Peyer's patch (tissue), 4 donors: ENCODE measurements at regions not wholly inside any gene's neighbourhood (a gene's known extent, or its start where the extent isn't known, plus 50 kb on each side); places are given as distances from the start of the nearest gene placed in this dataset.

Experiments used
- POLR2A ChIP-seq, 2 donors: fragments of 450-650 bp; IDR thresholded peaks; one replicate each; pipeline ENCODE4 v1.5.1; 2017; ENCODE audit warnings: antibody characterized with exemption in 2 of 2, mild to moderate bottlenecking in 2 of 2, moderate library complexity in 2 of 2
- TF ChIP-seq, protein P1 (sequence below), 6 experiments: fragments of 450-650 bp in 4 of 6; fragments of 200-600 bp in 2 of 6; sonication (generic) in 1 of 6; IDR thresholded peaks; one replicate each; pipeline ENCODE4 v1.5.1; 2017 to 2019; ENCODE audit warnings: antibody characterized with exemption in 6 of 6, mild to moderate bottlenecking in 3 of 6, moderate library complexity in 1 of 6

DNA sequence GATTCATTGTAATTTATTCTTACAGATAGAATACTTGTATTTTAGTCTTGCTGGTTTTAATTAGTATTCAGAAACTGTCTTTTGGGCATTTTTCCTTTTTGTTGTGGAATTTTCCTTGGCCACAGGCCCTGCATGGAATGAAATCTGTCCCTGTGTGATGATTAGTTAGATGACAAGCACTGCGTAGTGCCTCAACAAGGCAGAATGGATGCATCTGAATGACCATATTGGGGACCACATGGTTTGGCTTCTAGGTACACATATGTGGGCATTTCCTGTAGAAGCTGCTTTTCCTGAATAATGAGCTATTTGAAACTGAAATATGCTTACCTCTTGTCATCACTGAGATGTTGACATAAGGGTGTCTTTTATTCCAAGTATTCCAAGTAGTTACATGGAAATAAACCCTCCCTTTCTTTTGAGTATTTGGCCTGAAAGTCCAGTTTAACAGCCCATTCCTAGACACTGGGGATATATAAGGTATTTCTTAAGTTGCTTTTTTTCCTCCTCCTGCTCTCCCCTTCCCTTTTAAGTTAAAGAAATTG, 147.3 kb downstream of the YTHDC2 start:
- TF ChIP-seq POLR2A (IDR thresholded peaks at IDR 0.05) = no peak
- TF ChIP-seq, protein P1, sequence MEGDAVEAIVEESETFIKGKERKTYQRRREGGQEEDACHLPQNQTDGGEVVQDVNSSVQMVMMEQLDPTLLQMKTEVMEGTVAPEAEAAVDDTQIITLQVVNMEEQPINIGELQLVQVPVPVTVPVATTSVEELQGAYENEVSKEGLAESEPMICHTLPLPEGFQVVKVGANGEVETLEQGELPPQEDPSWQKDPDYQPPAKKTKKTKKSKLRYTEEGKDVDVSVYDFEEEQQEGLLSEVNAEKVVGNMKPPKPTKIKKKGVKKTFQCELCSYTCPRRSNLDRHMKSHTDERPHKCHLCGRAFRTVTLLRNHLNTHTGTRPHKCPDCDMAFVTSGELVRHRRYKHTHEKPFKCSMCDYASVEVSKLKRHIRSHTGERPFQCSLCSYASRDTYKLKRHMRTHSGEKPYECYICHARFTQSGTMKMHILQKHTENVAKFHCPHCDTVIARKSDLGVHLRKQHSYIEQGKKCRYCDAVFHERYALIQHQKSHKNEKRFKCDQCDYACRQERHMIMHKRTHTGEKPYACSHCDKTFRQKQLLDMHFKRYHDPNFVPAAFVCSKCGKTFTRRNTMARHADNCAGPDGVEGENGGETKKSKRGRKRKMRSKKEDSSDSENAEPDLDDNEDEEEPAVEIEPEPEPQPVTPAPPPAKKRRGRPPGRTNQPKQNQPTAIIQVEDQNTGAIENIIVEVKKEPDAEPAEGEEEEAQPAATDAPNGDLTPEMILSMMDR (IDR thresholded peaks at IDR 0.05) = no peak
